Activated naive CD4-positive, alpha-beta T cell treated with Interleukin-2 at 50 U/mL for 16 hours (primary cell): ENCODE measurements at regions not wholly inside any gene's neighbourhood (a gene's known extent, or its start where the extent isn't known, plus 50 kb on each side); places are given as distances from the start of the nearest gene placed in this dataset.
"Not testable (repeated sequence)": the region's sequence is repeated elsewhere in the genome, so short reads cannot be mapped to it uniquely, and the experiment has no call there.

ENCODE experiments used
- DNase-seq: peaks from one replicate; pipeline ENCODE4 v3.0.0-alpha.2; 2020

DNA sequence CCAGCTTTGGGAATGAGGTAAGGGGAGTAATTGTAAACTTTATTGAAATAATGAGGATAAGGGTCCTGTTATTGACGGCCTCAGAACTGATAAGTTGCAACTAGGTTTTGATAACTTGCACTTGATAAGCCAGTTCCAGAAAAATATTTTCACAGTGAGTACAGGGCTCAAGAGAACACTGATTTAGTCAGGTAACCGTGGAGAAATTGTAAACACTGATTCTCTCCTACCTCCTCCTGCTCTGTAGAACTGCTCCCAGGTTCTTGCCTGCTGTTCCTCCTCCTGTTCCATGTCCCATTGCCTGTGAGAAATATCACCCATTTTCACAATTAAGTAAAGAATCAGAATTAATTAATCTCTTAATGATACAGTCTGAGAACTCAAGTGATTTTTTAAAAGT is 55.0 kb upstream of the CXXC4 start:
- DNase-seq: no peak

DNA sequence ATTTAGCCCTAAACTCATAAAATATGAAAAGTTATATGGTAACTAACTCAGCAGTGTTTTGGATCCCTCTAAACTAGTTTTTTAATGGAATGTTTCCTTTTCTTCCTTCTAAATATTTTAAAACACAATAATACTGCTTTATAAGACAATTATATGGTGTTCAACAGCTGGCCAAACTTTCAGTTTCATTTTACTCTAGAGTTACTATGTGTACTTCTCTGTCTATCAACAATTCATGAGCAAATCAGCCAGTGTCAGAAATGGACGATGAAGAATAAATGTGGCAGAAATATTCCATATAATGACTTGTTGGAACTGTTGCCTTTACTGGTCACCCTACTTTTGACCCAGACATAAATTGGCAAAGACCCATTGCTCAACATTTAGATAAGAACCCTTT is 64.8 kb upstream of the CXXC4 start:
- DNase-seq: no peak

DNA sequence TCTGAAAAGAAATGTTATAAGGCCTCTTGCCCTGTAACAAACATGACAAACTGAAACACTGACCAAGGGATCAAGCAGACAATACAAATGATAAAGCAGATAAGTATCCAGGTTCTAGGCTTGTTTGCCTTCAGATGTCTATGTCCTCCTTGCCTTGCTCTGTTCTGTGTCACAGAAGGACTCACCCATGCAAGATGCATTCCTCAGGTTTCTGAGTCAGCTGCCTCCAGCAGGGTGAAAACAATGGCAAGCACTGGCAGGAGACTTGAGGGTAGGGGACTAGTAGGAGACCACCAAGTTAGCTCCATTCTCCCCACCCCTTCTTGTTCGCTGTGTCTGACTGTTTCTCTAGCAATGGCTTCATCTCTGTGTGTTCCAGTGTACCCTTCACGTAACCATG is 76.6 kb upstream of the CXXC4 start:
- no peak for DNase-seq

DNA sequence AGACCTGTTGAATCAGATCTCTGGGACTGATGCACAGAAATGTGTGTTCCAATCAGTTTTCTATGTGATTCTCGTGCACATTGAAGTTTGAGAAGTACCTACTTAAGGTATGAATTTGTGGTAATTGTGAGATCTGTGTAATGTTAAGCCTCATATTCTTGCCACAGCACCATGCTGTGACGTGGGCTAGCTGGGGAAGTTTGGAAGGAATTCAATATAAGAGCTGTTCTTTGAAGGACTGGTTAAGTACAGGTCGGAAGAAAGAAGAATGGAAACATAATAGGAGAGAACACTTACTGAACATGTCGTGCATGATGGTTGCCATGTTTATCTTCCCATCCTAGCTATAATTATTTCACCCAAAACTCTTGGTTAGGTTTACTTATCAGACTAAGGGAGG is 79.7 kb upstream of the CXXC4 start:
- no peak for DNase-seq

DNA sequence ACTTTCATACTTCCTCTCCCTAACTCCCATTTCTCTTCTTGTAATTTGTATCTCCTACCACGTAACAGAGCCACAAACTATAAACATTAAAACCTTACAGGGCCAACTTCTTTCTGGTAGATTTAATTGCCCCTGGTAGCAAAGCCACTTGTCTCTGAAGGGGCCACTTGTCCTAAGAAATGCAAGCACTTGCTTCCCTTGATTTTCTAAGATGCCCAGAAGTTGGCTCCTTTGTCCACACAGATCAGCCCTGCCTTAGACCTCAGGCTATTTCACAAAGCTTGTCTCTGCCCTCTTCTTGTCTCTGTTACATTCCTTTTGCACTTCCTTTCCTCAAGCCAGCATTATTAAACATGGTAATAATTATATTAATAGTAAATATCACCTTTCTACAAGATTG is 80.6 kb upstream of the CXXC4 start:
- no peak for DNase-seq

DNA sequence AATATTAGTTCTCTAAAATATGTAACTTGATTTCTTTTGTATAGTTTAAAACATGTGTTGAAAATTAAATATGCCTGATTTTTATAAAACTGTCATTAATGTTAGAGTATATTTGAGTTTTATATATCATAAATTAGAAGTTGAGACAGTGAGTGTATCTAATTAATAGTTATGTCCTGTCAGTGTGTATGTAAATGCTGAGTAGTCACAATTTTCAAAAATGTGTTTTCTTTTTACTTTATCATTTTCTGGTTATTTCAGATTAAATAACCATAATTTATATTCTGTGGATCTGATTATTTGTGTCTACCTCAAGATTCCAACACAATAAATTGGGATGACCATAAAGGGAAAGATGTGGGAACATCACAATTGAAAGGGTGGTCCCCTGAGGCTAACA is 82.7 kb upstream of the CXXC4 start:
- DNase-seq: no peak

DNA sequence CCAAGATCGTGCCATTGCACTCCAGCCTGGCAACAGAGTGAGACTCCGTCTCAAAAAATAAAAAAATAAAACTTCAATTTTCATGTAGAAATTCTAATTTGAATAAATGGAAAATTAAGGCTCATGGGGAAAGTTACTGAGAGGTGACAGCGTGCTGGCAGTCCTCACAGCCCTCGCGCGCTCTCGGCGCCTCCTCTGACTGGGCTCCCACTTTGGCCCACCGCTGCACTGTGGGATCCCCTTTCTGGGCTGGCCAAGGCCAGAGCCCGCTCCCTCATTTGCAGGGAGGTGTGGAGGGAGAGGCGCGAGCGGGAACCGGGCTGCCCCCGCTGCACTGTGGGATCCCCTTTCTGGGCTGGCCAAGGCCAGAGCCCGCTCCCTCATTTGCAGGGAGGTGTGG is 86.8 kb upstream of the CXXC4 start:
- DNase-seq: not testable (repeated sequence)

DNA sequence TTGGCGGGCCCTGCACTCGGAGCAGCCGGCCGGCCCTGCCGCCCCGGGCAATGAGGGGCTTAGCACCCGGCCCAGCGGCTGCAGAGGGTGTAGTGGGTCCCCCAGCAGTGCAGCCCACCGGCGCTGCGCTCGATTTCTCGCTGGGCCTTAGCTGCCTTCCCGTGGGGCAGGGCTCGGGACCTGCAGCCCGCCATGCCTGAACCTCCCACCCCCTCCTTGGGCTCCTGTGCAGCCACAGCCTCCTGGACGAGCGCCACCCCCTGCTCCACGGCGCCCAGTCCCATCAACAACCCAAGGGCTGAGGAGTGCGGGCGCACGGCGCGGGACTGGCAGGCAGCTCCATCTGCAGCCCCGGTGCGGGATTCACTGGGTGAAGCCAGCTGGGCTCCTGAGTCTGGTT is 87.4 kb upstream of the CXXC4 start:
- not testable (repeated sequence) for DNase-seq

DNA sequence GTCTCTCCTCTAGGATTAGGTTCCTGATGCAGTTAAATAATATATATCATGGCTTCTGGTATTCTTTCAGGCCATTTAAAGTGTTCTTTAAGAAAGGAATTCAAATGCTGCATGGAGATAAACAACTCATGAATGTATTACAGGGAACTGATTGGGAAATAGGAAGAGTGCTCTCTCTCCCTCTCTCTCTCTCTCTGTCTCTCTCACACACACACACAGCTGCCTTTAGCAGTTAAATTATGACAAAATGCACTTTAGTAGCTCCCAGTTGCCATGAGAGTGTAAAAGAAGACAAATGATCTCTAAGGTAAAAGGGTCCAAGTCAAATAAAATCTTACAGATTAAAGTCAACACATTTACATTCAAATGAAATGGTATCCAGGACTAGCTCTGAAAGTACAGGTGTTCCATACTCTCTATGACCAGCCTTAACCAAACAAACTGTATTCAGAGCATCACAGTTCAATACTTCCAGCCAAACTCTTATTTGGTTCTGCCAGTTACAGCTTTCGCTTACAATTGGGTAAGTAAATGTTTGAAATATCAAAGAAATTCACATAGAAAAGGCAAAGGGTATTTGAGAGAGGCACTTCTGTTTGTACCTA is 94.7 kb upstream of the CXXC4 start:
- no peak for DNase-seq

DNA sequence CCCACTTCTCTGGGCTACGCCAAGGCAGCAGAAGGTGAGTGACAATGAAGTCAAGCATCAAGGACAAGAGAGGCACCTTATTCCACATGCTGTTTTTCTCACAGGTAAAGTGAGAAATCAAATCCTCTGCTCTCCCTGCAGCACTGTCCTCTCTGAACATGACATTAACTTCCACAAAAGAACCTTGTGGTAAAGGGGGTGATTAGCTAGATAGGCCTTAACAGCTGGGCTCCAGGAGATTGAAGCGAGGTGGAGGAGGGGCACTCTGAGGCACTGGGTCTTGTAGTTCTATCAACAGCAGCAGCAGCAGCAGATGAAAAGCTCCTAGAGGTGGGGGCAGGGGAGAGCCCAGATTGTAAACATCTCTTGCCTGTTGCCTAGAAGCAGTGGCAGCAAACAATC is 96.8 kb upstream of the CXXC4 start:
- DNase-seq: no peak

DNA sequence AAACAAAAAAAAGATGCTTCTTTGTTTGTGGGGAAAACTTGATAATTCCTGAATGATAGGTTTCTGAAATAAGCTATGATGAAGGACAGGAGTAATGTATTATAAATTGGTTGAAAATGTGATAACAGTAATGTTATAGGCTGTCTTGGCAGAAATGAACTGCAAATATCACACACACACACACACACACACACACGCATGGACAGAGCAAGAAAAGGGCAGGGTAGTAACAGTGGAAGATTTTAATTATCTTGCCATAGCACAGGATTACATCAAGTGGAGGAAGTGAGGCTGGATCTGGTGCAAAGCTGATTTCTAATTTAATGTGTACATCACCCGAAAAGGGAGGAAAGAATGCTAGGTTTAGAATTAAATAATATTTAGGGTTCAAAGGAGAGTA is 97.5 kb upstream of the CXXC4 start:
- no peak for DNase-seq

DNA sequence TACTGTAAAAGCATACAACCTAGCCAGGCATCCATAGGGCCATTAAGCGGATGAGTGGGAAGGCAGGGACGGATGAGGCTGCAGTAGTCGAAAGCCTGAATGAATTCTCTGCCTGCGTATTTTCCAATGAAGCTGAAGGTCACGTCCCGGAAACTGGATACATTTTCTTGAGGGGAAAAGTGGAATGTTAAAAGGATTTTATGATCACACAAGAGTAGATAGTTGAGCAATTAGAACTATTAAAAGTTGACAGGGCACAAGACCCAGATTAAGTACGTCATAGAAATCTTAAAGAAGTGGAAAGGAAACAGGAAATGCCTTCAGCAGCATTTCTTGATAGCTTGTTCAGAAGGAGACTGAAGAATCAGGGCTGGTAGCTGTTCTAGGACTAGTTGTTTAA is 98.3 kb upstream of the CXXC4 start:
- no peak for DNase-seq

DNA sequence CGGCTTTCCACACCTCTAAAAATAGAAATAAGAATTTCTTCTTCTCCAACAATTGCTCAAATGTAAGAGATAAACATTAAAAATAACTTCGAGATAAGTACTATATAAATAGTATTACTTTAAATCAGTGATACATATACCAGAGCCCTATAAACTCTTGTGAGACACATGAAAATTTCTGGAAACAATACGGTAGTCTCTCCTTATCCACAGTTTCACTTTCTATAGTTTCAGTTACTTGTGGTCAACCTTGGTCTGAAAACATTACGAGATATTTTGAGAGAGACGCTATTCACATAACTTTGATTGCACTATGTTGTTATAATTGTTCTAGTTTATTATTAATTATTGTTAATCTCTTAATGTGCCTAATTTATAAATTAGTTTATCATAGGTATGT is 101.5 kb upstream of the CXXC4 start:
- DNase-seq: no peak

DNA sequence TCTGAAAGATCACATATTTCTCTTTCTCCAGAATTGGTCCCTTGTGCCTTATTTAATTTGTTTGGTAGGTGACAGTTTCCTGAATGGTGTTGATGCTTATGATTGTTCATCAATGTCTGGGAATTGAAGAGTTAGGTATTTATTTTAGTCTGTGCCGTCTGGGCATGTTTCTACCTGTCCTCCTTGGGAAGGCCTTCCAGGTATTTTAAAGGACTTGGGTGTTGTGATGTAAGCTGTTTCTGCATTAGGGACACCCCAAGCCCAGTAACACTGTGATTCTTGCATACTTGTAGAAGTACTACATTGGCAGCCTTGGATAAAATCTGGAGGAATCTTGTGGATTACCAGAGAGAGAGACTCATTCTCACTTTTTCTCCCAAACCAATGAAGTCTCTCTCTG is 120.8 kb upstream of the CXXC4 start:
- DNase-seq: no peak

DNA sequence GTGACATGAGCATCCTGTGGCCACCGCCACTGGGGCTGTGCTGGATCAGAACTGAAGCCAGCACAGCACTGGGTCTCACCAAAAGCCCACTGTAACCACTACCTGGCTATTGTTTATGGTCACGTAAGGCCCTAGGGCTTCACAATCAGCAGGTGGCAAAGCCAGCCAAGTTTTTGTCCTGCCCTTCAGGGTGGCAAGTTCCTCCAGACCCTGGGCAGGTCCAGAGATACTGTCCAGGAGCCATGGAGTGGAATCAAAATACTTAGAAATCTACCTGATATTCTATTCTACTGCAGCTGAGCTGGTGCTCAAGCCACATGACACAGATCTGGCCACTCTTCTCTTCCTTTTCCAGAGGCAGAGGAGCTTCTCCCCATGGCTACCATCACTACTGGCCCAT is 121.2 kb upstream of the CXXC4 start:
- no peak for DNase-seq

DNA sequence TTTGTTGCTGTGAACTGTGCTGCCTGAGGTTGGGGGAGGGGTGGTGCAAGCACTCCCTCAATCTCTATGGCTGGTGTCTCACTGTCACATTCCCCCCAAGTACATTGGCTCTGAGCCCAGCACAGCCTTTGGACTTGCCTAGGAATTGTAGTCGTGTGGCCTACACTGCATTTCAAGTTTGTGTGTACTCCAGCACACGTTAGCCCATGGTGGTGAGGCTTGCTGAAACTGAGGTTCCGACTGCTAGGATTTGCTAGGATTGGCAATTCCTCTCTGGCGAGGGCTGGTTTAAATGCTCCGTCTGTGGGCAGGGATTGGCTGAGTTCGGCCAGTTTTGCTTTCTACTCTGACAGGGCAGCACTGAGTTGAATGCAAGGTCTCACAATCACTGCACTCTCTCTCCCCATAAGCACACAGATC is 121.7 kb upstream of the CXXC4 start:
- no peak for DNase-seq

DNA sequence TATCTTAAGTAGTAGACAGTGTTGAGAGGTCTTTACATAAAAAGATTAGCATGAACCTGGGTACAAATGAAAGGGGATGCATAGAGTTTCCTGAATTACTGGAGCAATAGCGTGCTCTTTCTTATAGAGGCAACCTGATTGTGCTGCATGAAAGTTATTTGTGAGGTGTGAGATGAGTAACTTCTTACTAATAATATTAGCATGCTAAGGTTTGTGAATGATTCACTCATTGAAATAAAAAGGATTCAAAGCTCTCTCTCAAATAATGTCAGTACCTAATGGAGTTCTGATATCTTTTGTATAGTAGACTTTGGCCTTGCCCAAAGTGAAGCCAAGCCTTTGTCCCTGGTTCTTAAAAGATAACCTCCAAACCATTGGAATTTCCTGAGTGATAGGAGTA is 131.0 kb upstream of the CXXC4 start:
- no peak for DNase-seq

DNA sequence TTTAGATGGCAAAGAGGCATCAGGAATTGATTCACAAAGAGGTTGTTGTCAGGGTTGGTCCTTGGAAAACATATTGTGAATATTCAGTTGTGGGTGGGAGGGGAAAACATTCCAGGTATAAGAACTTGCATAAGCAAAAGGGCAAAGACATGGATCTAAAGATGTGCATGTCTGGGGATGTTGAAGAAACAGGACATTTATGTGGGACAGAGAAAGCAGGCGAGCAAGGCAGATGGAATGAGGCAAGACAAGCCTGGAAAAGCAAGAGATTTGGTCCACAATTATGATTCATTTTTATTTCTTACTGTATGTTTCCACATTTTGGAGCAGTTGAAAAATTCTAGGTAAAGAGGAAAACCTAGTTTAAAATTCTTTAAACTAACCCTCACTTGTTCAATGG is 134.9 kb upstream of the CXXC4 start:
- no peak for DNase-seq

DNA sequence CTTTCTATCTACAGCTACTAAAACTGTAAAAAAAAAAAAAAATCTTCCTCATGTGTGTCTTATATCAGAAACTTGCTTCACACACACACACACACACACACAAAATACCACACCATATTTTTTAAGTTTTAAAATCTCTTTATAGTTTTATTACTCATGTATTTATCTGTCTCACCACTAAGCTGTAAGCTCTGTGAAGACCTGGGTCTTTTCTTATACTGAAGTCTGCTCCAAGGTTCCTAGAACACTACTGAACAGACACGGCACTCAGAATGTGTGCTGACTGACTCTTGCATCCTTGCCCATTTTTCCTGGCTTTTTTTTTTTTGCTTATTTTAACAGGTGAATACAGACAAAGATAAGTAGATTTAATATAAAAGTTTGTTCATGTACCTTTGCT is 135.6 kb upstream of the CXXC4 start:
- DNase-seq: no peak

DNA sequence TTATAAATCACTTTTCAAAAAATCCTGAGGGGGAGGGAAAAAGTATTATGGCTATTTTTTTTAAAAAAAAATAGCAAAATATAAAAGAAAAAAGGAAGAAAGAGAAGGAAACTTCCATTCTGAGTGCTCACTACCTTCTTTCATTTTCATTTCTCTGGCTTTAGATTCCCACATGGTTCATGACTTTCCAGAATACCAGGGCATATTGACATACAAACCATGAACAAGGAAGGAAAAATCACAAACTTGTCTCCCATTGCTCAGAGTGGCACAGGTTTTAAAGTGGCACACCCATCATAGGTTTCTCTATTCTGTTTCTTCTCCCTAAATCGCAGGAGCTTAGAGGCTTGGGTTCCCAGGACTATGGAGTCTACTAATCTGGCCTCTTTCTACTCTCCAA is 136.3 kb upstream of the CXXC4 start:
- no peak for DNase-seq

DNA sequence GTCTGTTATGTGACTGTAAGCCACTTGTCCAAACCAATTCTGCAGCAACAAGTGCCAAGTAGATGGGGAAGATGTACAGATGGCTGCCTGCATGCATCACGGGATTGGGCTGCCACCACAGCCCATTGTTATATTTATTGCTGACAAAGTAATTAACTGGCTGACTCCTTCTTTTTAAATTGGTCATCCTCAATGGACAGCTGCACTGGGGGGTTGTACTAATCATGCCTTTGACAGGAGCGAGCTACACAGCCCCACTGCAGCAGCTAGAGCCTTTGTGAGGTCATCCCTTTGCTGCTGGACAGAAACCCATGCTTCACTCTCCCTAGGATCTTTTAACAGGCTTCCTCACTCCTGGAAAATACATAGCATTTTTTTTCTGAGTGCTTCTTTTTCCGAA is 146.7 kb upstream of the CXXC4 start:
- DNase-seq: no peak

DNA sequence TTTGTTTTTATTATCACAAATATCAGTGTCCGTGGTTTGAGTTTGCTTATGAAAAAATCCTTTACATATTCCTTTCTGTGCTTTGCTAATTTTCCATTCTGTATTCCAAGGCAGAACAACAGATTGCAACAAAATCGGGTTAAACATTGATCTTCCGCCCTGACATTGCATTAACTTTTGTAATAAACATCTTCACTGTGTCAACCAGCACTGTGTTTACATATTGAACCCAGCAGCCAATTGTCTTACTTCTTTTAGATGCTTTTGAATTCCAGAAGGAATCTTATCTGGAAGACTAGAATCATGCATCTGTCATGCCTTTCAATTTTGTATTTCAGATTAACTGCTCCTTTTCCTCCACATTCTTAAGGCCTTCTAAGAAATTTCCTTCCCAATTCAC is 147.8 kb upstream of the CXXC4 start:
- DNase-seq: no peak

DNA sequence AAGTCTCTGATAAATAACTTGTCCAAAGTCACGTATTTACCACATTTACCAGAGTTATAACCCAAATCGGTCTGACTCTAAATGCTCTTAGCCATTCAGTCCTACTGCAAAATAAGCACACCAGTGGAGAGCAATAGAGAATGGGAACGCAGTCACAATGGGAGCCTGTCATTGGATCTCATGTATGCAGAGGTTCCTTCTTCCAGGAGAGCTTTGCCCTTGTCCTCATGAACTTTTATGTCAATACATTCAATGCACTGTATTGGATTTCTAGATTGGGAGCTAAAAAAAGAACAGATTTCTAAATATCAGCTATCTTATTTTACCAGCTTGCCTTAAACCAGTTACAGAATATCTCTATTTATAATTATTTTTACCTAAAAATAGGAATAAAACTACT is 149.1 kb upstream of the CXXC4 start:
- DNase-seq: no peak

DNA sequence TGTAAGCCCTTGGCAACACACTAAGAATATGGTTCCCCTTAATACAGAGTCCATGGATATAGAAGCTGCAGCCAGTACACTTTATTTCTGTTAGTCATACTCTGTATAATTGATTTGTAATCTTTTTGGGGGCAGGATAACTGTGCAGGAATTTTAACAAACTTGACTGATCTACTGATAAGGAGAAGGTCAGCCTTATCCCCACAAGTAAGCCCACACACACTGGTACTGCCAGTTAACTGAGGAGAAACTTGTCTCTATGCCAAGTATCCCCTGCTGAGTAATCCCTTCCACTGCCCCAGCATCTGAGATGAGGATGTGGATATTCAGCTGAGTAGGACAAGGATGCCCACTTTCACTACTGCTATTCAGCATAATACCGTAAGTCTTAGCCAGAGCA is 154.9 kb upstream of the CXXC4 start:
- DNase-seq: no peak

DNA sequence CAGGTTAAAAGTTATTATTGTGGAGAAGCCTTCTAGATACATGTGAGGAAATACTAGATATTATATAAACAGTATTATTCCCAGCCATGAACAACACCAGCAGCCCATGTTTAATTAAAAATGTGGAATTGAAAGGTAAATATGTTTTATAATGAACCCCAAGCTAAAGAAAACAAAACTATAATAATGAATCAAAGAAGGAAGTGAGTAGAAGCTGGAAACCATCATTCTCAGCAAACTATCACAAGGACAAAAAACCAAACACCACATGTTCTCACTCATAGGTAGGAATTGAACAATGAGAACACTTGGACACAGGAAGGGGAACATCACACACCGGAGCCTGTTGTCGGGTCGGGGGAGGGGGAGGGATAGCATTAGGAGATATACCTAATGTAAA is 167.6 kb upstream of the CXXC4 start:
- not testable (repeated sequence) for DNase-seq

DNA sequence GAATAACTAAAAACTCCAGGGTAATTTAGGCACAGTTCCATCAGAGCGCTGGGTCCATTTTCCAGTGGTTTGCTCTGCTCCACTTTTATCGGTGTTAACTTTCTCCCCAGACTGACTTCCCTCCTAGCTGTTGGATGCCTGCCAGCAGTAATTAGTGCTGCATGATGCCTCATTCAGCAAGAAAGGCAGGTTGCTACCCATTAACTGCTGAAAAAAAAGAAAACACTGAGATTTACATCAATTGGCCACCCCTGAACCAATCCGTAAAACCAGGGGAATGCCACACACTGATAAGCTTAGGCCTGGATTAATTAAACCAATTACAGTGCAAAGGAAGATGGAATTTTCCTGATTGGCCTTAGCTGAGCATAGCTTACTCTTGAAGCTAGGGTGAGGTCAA is 182.4 kb upstream of the CXXC4 start:
- no peak for DNase-seq
